Kidney (tissue), 13 donors: ENCODE measurements at regions not wholly inside any gene's neighbourhood (a gene's known extent, or its start where the extent isn't known, plus 50 kb on each side); places are given as distances from the start of the nearest gene placed in this dataset.

ENCODE experiments used
- DNase-seq, 5 donors: peaks; one replicate each; pipeline ENCODE4 v3.0.0-alpha.2; 2013 to 2020
- FAIRE-seq: peaks from 2 replicates; lab custom pipeline; 2012; peaks lifted over from hg19 to GRCh38; lab: Jason Lieb, UNC
- H3K27ac ChIP-seq, 2 donors: one replicate each; pipeline ENCODE4 v1.7.0; 2013; ENCODE audit warnings: low read depth in 2 of 2, low read length in 2 of 2, inconsistent platforms in 1 of 2
- H3K27me3 ChIP-seq: one replicate; pipeline ENCODE4 v1.7.1; 2013; ENCODE audit warnings: low read length, inconsistent platforms; ENCODE audit not compliant: control insufficient read depth, insufficient read depth
- H3K36me3 ChIP-seq, 3 donors: one replicate each; pipeline versions ENCODE4 v1.7.0 to v1.7.1; 2013; ENCODE audit warnings: low read length in 3 of 3, control low read depth in 1 of 3, inconsistent platforms in 1 of 3; ENCODE audit not compliant: insufficient read depth in 3 of 3, control insufficient read depth in 2 of 3
- H3K4me1 ChIP-seq, 3 donors: one replicate each; pipeline versions ENCODE4 v1.7.0 to v1.7.1; 2013; ENCODE audit warnings: low read length in 3 of 3, inconsistent platforms in 1 of 3, low read depth in 1 of 3; ENCODE audit not compliant: control insufficient read depth in 2 of 3, insufficient read depth in 2 of 3
- H3K4me3 ChIP-seq, 3 donors: one replicate each; pipeline versions ENCODE4 v1.7.0 to v1.8.1; 2013; ENCODE audit warnings: low read length in 3 of 3, control low read depth in 1 of 3, inconsistent platforms in 1 of 3
- H3K9ac ChIP-seq, 3 donors: one replicate each; pipeline versions ENCODE4 v1.7.0 to v1.7.1; 2013; ENCODE audit warnings: low read length in 3 of 3, control low read depth in 1 of 3, inconsistent platforms in 1 of 3
- H3K9me3 ChIP-seq, 3 donors: one replicate each; pipeline versions ENCODE4 v1.7.0 to v1.7.1; 2013; ENCODE audit warnings: low read length in 3 of 3, control low read depth in 1 of 3, inconsistent platforms in 1 of 3; ENCODE audit not compliant: control insufficient read depth in 2 of 3, insufficient read depth in 1 of 3
- CTCF ChIP-seq: IDR thresholded peaks from 3 replicates; pipeline ENCODE4 v1.5.1; 2012; ENCODE audit warnings: mild to moderate bottlenecking, moderate library complexity, borderline replicate concordance; ENCODE audit not compliant: insufficient read depth; ENCODE audit errors: extremely low read depth
- intact Hi-C: fragments of 100-400 bp; cut with DNase I; formaldehyde crosslinking; loops from one replicate; pipeline ENCODE4 v1.11.1; 2022
- donor health status: control.
- donor health status: control.
- donor health status: control.
- donor health status: control.
- donor health status: control.
- donor health status: DM: yes; HTN: yes; CAD: no.
- donor health status: Normal renal cell carcinoma (clear cell type).

GRCh38 chr2:120787822-120788700, 52.4 kb downstream of the GLI2 start:
- H3K4me3 ChIP-seq = no peak overlapping the region
- peaks cover 3% of the 10 kb centered on the region for H3K27me3 ChIP-seq
- H3K4me1 ChIP-seq = peaks cover 0 to 1% (median 0%) of the 10 kb centered on the region in 3 donors
- intact Hi-C loops = no loop called here
- DNase-seq (peak in 1 of 5 donors; percentile 19), FAIRE-seq (no peak)
- no peak overlapping the region for H3K9ac ChIP-seq
- no peak overlapping the region for H3K27ac ChIP-seq
- H3K9me3 ChIP-seq = no peaks in the 10 kb centered on the region
- no peak for TF ChIP-seq CTCF
- no peaks in the 10 kb centered on the region for H3K36me3 ChIP-seq

- H3K27ac ChIP-seq = no peak overlapping the region
- H3K4me1 ChIP-seq = no peaks in the 10 kb centered on the region
- no peak for FAIRE-seq
- intact Hi-C loops = no loop called here
- H3K27me3 ChIP-seq = no peaks in the 10 kb centered on the region
- H3K9ac ChIP-seq = no peak overlapping the region
- no peak overlapping the region for H3K4me3 ChIP-seq
- no peaks in the 10 kb centered on the region for H3K36me3 ChIP-seq
- TF ChIP-seq CTCF = no peak
- no peaks in the 10 kb centered on the region for H3K9me3 ChIP-seq
- no peak for DNase-seq
Observed at GRCh38 chr2:120791243-120791961, 55.7 kb downstream of the GLI2 start.

GRCh38 chr2:120791962-120792297, 56.3 kb downstream of the GLI2 start:
- no peak overlapping the region for H3K27ac ChIP-seq
- FAIRE-seq (no peak), DNase-seq (peak in 3 of 5 donors; percentile 19 to 49 (median 41))

More at GRCh38 chr2:120791962-120792297, 56.3 kb downstream of the GLI2 start:
- H3K27me3 ChIP-seq = no peaks in the 10 kb centered on the region
- H3K36me3 ChIP-seq = no peaks in the 10 kb centered on the region
- no peaks in the 10 kb centered on the region for H3K9me3 ChIP-seq
- H3K9ac ChIP-seq = no peak overlapping the region
- no peak overlapping the region for H3K4me3 ChIP-seq
- intact Hi-C loops = no loop called here
- no peaks in the 10 kb centered on the region for H3K4me1 ChIP-seq
- TF ChIP-seq CTCF = no peak
